ENCODE measurements at regions not wholly inside any gene's neighbourhood (a gene's known extent, or its start where the extent isn't known, plus 50 kb on each side); places are given as distances from the start of the nearest gene placed in this dataset.

- TF ChIP-seq GATA2 (IDR thresholded peaks at IDR 0.05; ENCODE audit: low read depth, low read length): no peak
- no peak for TF ChIP-seq GATA3 (IDR thresholded peaks at IDR 0.05; ENCODE audit: low read depth, low read length)
Observed at GRCh38 chr7:46970131-46970430, 611.8 kb downstream of the TNS3 start.

All from SH-SY5Y (cell line).